ENCODE measurements at regions not wholly inside any gene's neighbourhood (a gene's known extent, or its start where the extent isn't known, plus 50 kb on each side); places are given as distances from the start of the nearest gene placed in this dataset.
A peak's percentile ranks its signal among the peaks of the same experiment; 100 is the strongest.

DNA sequence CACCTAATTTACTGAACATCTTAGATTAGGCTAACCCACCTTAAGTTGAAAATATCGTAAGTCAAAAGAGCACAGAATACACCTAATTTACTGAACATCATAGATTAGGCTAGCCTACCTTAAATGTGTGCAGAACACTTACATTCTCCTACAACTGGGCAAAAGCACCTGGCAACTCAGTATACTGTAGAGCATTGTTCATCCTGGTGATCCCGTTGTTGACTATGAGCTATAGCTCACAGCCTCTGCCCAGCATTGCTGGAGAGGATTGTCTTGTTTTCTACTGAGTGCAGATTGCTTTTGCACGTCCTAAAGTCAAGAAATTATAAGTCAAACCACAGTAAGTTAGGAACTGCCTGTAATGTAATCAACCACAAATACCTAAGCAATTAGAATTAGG, 531.8 kb upstream of the CDH6 start:
- Histone ChIP-seq H3K9me3 (ENCODE audit: low read depth, low read length) (peaks cover 3% of the 10 kb centered on the region), H3K4me2 (ENCODE audit: insufficient read depth, low read length) (no peak overlapping the region), H2AFZ (ENCODE audit: low read length) (no peak overlapping the region), H4K20me1 (ENCODE audit: insufficient read depth, low read length) (no peaks in the 10 kb centered on the region), H3K27ac (ENCODE audit: low read depth, low read length) (no peak overlapping the region), H3K4me1 (ENCODE audit: insufficient read depth, low read length) (no peaks in the 10 kb centered on the region), H3K27me3 (ENCODE audit: insufficient read depth, low read length) (no peaks in the 10 kb centered on the region), H3K36me3 (ENCODE audit: insufficient read depth, low read length) (no peaks in the 10 kb centered on the region), H3K79me2 (ENCODE audit: insufficient read depth, low read length) (no peaks in the 10 kb centered on the region), H3K4me3 (ENCODE audit: insufficient read depth, low read length) (no peak overlapping the region)
- DNase-seq (ENCODE audit: insufficient read length, low spot score, missing footprints) = no peak
- no peak for TF ChIP-seq CTCF (IDR thresholded peaks at IDR 0.05; ENCODE audit: extremely low read depth, low read depth, low read length)

DNA sequence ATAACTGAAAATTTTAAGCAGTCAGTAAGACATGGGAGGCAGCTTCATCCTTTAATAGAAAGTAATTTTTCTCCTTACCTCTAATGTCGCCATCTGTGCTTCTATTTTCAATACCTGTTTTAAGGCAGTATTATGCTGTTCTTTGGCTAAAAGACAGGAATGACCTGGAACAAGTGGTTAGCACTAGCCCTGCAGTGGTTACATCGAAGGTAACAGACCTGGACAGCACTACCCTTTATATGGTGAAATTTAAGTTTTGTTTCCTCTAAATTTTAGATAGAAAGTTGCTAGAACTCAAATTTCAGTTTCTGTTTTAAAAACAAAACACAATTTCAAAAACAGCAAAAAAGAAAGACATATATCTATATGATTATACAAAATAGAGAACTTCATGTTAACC, 534.1 kb upstream of the CDH6 start:
- H3K9me3 ChIP-seq (ENCODE audit: low read depth, low read length) = peaks cover 3% of the 10 kb centered on the region
- no peak overlapping the region for H3K4me2 ChIP-seq (ENCODE audit: insufficient read depth, low read length)
- no peaks in the 10 kb centered on the region for H3K36me3 ChIP-seq (ENCODE audit: insufficient read depth, low read length)
- no peak for TF ChIP-seq CTCF (IDR thresholded peaks at IDR 0.05; ENCODE audit: extremely low read depth, low read depth, low read length)
- no peaks in the 10 kb centered on the region for H3K4me1 ChIP-seq (ENCODE audit: insufficient read depth, low read length)
- H3K4me3 ChIP-seq (ENCODE audit: insufficient read depth, low read length) = no peak overlapping the region
- no peak overlapping the region for H2AFZ ChIP-seq (ENCODE audit: low read length)
- no peaks in the 10 kb centered on the region for H3K27me3 ChIP-seq (ENCODE audit: insufficient read depth, low read length)
- no peak for DNase-seq (ENCODE audit: insufficient read length, low spot score, missing footprints)
- H3K79me2 ChIP-seq (ENCODE audit: insufficient read depth, low read length) = no peaks in the 10 kb centered on the region
- no peak overlapping the region for H3K27ac ChIP-seq (ENCODE audit: low read depth, low read length)
- no peaks in the 10 kb centered on the region for H4K20me1 ChIP-seq (ENCODE audit: insufficient read depth, low read length)

DNA sequence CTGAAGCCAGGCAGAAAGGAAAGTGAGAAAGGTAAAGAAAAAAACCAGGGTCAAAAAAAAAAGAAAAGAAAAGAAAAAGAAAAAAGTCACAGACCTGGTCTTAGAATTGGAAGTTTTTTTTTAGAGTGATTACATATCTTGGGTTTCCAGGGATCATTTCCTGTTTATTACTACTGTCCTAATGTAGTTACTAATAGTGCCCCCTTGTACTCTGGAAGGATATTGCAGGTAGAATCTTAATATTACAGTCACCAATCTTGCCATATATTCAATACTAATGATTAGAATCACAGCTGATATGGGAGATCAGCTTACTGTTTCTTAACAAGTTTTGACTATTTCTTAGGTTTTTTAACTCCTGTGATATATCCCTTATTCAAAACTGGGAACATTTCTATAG, 543.2 kb upstream of the CDH6 start:
- Histone ChIP-seq H3K27me3 (ENCODE audit: insufficient read depth, low read length) (no peaks in the 10 kb centered on the region), H3K4me2 (ENCODE audit: insufficient read depth, low read length) (no peak overlapping the region), H3K27ac (ENCODE audit: low read depth, low read length) (no peak overlapping the region), H3K79me2 (ENCODE audit: insufficient read depth, low read length) (no peaks in the 10 kb centered on the region), H3K9me3 (ENCODE audit: low read depth, low read length) (no peaks in the 10 kb centered on the region), H4K20me1 (ENCODE audit: insufficient read depth, low read length) (no peaks in the 10 kb centered on the region), H3K4me1 (ENCODE audit: insufficient read depth, low read length) (no peaks in the 10 kb centered on the region), H2AFZ (ENCODE audit: low read length) (no peak overlapping the region), H3K36me3 (ENCODE audit: insufficient read depth, low read length) (no peaks in the 10 kb centered on the region), H3K4me3 (ENCODE audit: insufficient read depth, low read length) (no peak overlapping the region)
- DNase-seq (ENCODE audit: insufficient read length, low spot score, missing footprints) = peak; percentile 4
- TF ChIP-seq CTCF (IDR thresholded peaks at IDR 0.05; ENCODE audit: extremely low read depth, low read depth, low read length) = no peak

GRCh38 chr5:30638899-30639298, 554.6 kb upstream of the CDH6 start:
- no peaks in the 10 kb centered on the region for H3K79me2 ChIP-seq (ENCODE audit: insufficient read depth, low read length)
- DNase-seq (ENCODE audit: insufficient read length, low spot score, missing footprints) = no peak
- no peak overlapping the region for H3K4me2 ChIP-seq (ENCODE audit: insufficient read depth, low read length)
- H3K36me3 ChIP-seq (ENCODE audit: insufficient read depth, low read length) = no peaks in the 10 kb centered on the region
- no peaks in the 10 kb centered on the region for H3K27me3 ChIP-seq (ENCODE audit: insufficient read depth, low read length)
- no peaks in the 10 kb centered on the region for H4K20me1 ChIP-seq (ENCODE audit: insufficient read depth, low read length)
- no peaks in the 10 kb centered on the region for H3K4me1 ChIP-seq (ENCODE audit: insufficient read depth, low read length)
- no peak overlapping the region for H3K4me3 ChIP-seq (ENCODE audit: insufficient read depth, low read length)
- H3K9me3 ChIP-seq (ENCODE audit: low read depth, low read length) = no peaks in the 10 kb centered on the region
- TF ChIP-seq CTCF (IDR thresholded peaks at IDR 0.05; ENCODE audit: extremely low read depth, low read depth, low read length) = no peak
- no peak overlapping the region for H3K27ac ChIP-seq (ENCODE audit: low read depth, low read length)
- H2AFZ ChIP-seq (ENCODE audit: low read length) = no peak overlapping the region

Measured in osteoblast (primary cell).